ENCODE measurements at regions not wholly inside any gene's neighbourhood (a gene's known extent, or its start where the extent isn't known, plus 50 kb on each side); places are given as distances from the start of the nearest gene placed in this dataset.

DNA sequence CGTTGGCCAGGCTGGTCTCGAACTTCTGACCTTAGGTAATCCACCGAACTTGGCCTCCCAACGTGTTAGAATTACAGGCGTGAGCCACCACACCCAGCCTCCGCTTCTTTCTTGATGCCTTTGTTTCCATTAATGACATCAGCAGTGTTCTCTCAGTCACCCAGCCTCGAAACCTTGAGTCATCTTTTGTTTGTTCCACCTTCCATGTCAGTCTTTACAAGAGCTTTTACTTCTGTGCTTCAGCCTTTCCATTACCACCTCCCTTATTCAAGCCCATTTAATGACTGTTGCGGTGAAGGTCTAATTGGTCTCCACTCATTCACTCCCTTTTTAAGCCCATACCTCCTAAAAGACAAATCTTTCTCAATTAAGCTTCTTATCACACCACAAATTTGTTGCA lies 146.6 kb upstream of the ADGRL2 start:
- DNase-seq (ENCODE audit: low read depth): no peak
- no peak overlapping the region for H3K4me3 ChIP-seq (ENCODE audit: low read depth, low read length)

DNA sequence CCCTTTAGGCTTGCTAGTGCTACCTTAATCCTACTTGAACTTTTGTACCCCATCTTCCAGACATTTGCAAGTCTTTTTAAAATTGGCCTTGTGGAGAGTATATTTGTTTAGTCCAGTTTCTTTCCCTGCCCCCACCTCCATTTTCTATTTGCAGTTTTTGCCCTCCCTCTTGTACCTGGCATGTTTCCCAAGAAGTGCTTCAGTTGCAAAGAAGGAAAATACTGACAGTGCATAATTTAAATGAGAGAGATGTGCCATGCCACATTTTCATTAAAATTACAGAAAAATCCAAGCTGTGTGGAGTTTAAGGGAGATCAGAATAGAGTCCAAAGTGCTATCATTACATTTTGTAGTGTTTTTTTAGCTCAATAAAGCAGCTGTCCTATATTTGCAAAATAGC lies 150.0 kb upstream of the ADGRL2 start:
- DNase-seq (ENCODE audit: low read depth): no peak
- no peak overlapping the region for H3K4me3 ChIP-seq (ENCODE audit: low read depth, low read length)

DNA sequence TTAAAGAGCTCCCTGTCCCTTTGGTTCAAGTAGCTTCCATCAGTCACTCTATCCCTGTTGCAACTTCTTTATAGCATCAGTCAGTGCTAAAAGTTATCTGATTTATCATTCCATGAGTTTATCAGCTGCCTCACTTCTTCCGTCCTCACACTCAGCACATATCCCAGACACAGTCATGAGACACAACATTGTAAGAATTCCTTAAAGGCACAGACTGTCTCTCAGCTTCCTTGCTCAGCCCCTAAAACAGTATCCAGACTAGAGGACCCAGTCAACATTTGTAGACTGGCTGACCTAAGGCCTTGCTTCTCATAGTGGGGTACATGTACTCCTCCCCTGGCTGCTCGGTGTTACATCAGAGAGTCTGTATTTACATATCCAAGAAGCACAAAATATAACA lies 164.9 kb upstream of the ADGRL2 start:
- H3K4me3 ChIP-seq (ENCODE audit: low read depth, low read length): no peak overlapping the region
- no peak for DNase-seq (ENCODE audit: low read depth)

DNA sequence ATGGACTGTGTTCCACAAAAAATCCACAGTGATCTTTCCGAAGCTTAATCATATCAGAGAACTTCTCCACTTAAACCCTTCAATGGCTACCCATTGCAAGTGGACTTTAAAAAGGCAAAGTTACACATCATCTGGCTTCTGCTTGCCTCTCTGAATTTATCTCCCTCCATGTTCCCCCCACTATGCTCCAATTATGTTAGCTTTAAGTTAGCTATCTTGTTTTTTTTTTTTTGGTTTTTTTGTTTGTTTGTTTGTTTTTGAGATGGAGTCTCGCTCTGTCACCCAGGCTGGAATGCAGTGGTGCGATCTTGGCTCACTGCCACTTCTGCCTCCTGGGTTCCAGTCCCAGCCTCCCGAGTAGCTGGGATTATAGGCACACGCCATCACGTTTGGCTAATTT lies 166.4 kb upstream of the ADGRL2 start:
- no peak overlapping the region for H3K4me3 ChIP-seq (ENCODE audit: low read depth, low read length)
- DNase-seq (ENCODE audit: low read depth): no peak

DNA sequence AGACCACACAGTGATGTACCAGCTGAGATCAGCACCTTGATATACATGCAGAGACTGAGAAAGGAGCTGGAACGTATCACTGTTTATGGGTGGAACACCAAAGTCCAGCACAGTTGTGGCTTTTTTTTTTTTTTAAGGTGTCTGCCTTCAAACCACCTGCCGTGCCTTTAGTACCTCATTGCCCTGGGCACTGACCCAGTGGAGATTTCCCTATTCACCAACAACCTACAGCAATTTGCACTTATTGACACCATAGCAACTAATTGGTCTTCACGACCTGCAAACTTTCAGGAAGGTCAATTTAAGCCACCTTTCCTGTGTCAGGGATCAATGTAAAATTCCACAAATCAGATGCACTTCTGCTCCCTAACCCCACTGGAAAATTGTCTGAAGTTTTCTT lies 181.6 kb upstream of the ADGRL2 start:
- H3K4me3 ChIP-seq (ENCODE audit: low read depth, low read length): no peak overlapping the region
- no peak for DNase-seq (ENCODE audit: low read depth)

DNA sequence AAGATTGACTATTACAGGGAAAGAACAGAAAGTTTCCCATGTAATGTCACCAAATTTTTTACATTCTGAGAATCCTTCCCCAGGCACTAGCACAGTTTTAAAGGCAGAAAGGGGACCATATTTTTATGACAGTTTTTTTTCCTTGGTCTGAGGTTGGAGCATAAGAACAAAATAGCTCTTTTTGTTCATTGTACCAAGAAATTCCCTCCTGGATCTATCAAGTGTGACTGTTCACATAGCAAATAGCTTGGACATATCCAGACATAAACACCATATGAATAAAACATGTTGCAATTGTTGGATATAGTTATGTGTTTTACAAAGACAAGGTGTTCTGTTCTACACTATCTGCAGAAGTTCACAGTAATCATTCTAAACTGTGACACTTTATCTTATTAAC lies 182.4 kb upstream of the ADGRL2 start:
- DNase-seq (ENCODE audit: low read depth): no peak
- H3K4me3 ChIP-seq (ENCODE audit: low read depth, low read length): no peak overlapping the region

DNA sequence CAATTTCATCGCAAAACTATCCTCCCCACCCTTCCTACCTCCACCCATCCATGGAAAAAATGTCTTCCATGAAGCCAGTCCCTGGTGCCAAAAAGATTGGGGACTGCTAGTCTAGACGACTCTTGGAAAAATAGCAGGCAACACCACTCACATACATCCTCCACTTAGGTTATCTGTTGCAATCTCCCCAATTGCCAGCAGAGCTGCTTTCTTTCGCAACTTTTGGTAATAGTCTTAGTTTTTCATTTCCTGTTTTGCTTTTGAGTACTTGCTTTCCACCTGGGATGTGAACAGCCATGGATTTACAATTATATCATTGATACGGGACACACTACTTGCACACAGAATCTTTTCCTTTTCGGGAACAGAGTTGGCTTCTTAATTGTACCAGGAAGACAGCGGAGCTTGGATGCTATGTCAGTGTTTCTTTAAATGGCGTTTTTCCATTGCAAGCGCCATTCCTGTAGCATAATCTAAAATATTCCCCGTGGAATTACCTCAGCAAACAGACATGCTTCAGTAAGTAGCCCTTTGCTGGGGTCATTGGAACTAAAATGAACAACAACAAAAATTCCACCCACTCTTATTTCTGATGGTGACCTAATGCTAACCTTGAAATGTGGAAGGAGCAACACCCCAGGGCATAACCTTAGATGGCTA lies 183.3 kb upstream of the ADGRL2 start:
- no peak overlapping the region for H3K4me3 ChIP-seq (ENCODE audit: low read depth, low read length)
- peak; percentile 60 for DNase-seq (ENCODE audit: low read depth)

DNA sequence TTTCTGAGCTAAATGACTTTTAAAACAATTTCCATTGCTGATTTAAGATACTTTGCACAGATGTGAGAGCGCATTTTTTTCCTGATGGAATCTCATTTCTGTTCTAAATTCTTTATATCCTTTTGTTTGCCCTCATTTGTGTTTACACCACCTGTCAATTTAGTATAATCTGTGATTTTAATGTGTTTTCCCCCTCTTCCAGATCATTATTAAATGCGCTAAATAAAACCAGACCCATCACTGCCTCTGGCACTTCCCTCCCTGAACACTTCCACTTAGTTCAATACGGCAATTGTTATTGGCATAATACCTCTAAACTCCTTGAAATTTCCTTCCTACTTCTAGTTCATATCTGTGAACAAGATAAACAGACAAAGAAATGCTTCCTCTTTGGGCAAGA lies 186.9 kb upstream of the ADGRL2 start:
- no peak overlapping the region for H3K4me3 ChIP-seq (ENCODE audit: low read depth, low read length)
- DNase-seq (ENCODE audit: low read depth): no peak

DNA sequence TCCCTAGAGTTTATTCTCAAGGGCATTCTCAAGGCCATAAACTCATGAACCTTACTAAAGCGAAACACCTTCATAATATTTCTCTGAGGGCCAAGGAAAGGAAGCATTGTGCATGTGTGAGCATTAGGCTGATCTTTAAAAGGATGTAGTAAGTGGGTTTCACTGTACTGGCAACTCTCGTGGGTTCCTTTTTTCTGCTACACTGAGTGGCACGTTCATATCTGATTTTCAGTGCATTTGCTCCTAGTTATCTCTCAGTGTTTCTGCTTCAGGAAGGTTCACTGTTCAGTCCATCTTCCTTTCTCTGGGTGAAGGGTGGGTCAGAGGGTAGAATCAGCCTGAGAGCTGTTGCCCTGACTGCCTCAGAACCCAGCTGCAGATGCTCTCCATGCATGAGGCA lies 192.8 kb upstream of the ADGRL2 start:
- DNase-seq (ENCODE audit: low read depth): no peak
- H3K4me3 ChIP-seq (ENCODE audit: low read depth, low read length): no peak overlapping the region

DNA sequence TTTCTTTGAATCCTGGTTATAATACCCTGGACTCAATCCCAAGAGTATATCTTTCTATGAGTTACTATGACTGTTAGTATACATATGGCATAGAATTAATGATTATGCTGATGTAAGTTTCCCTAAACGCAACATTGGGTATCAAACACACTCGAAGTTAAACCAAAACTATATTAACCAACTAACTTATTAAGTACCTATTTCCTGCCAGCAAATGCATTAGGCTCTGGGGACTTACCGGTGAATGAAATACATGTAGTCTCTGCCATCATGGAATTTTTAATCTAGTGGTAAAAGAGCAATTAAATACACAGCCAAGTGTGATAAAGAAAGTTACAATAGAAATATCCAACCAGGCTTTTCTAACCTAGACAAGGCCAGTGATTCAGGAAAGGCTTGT lies 193.6 kb upstream of the ADGRL2 start:
- H3K4me3 ChIP-seq (ENCODE audit: low read depth, low read length): no peak overlapping the region
- DNase-seq (ENCODE audit: low read depth): no peak

DNA sequence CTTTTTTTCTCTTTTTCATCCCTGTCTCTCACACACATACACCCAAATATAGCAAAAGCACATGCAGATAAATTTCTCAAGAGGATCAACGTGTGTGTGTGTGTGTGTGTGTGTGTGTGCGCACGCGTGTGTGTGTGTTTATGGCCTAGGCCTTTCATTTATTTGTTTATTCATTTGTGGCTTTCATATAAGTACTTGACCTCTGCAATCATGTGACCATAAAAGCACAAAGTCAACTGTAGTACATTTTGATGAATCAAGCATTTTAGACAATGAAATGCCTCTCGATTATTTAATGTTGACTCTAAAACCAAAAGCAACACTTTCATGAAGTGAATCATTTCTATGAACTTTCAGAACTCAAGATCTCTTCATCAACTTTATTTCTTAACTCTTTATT lies 194.1 kb upstream of the ADGRL2 start:
- H3K4me3 ChIP-seq (ENCODE audit: low read depth, low read length): no peak overlapping the region
- no peak for DNase-seq (ENCODE audit: low read depth)

DNA sequence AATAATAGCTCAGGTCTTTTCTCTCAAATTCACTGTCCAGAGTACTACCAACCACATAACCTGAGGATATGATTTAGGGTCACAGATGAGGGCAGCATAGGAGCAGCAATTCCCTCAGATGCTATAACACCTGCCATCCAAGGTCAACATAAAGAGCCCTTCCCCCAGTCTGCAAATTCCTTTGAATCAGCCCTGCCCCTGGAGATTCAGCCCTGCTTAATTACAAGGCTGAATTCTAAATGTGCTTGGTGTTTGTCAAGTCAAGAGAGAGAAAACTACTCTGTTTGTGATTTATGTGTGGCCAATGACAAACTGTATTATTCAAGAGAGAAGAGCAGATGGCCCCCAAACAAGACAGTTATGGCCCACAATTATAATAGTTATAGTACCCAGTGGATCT lies 195.7 kb upstream of the ADGRL2 start:
- DNase-seq (ENCODE audit: low read depth): no peak
- H3K4me3 ChIP-seq (ENCODE audit: low read depth, low read length): no peak overlapping the region

DNA sequence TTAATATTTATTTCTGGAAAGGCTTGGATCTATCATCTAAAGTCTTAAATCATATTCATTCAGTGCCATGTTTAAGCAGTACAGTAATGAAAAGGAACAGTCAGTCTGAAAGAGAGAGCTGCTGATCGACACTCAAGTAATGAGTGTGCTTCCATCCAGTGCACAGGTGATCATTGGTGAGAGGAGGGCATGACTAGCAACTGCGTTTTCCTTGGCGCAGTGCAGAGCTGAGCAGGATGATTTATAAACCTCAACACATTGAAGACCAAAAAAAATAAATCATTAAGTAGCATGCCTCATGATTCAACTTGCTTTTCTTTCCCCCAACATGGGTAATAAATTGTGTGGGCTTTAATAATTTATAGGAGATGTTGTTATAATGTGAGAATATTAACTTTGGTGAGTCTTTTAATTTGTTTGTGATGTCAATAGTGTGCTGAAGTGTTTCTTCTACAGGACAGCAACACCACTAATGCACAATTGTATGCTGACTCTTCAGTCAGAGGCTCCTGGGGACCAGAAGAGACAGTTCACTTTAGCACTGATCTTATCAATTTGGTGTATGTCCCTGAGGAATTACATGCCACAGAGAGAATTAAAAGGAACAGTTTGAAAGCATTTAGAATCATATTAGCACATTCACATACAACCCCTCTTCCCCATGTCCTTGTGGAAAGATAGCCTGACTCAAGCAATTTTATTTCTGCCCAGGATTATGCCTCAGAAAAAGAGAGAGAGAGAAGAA lies 199.7 kb upstream of the ADGRL2 start:
- no peak for DNase-seq (ENCODE audit: low read depth)
- H3K4me3 ChIP-seq (ENCODE audit: low read depth, low read length): no peak overlapping the region

DNA sequence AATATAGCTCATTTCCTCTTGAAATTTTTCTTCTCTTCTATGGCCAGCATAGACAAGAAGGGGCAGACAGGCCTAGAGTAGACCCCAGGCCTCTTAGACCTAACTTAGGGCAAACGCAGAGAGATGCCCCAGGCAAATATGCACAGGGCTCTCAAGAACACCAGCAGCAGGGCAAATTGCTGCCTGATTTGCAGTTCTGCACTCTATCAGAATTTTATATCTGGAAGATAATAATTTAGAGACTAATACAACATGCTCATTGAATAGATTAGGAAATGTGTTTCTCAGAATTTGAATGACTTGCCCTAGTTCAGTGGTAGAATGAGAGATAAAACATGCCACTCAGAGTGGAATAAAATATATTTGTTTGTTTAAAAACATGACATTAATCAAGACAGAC lies 200.4 kb upstream of the ADGRL2 start:
- DNase-seq (ENCODE audit: low read depth): no peak
- no peak overlapping the region for H3K4me3 ChIP-seq (ENCODE audit: low read depth, low read length)

DNA sequence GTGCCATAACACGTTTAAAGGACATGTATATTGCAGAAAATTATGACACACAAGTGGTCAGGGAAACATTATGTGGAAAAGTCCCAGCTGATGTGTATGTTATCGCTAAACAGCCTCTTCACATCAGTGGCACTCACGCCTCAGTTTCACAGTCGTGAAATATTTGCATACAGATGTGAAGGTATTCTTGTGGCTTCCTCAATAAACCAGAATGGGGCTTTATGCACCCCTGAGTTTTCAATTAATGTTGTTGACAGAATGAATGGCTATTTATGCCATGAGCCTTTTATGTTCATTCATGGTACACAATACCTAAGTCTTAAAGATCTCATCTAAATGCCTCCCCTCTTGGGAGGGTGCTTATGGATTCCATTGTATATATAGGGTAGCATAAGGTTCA lies 202.1 kb upstream of the ADGRL2 start:
- H3K4me3 ChIP-seq (ENCODE audit: low read depth, low read length): no peak overlapping the region
- no peak for DNase-seq (ENCODE audit: low read depth)

DNA sequence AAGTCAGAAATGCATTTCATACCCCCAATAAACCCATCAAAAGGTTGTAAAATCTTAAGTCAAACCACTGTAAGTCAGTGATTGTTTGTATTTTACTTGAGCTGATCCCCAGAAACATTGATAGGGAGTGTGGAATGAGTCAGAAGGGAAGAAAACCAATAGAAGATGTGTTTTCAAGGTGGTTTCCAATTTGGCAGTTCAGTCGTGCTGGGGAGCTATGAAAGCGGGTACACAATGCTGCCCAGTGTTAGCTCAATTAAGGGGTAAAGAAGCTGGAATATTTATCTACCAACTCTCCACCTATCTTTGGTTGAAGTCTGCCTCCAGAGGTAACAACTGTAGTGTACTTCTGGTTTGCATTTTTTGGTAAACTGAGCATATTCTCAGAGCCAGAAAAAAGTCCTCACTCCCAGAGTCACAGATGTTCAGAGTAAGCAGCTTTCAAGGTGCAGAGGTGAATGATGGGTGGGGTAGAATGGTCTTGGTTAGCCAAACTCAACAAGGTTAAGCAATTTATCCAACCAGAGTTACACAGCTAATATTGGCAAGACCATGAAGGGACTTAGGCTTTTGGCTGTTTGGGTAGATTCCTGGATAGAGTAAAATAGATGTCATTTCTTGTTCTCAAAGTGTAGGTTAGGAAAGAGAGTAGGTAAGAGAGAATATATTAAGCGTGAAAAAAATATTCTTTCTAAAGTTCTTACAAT lies 202.9 kb upstream of the ADGRL2 start:
- no peak for DNase-seq (ENCODE audit: low read depth)
- no peak overlapping the region for H3K4me3 ChIP-seq (ENCODE audit: low read depth, low read length)

DNA sequence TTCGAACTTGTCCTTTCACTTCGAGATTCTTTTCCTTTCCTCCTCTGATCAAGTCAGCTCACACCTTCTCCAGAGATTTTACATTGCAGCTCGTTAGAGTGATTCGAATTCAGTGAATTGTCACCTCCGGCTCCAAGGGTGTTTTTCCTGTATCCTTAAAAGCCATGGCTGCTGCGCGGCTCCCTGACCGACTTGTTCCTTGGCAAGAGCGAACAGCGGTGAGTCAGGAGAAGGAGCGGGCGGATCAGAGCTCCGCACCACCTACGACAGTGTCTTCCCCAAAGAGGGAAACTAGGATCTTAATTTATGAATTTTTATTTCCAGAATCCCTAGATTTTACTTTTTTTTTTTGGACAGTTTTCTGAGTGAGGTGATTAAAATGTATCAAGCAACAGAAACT lies 204.4 kb upstream of the ADGRL2 start:
- no peak overlapping the region for H3K4me3 ChIP-seq (ENCODE audit: low read depth, low read length)
- no peak for DNase-seq (ENCODE audit: low read depth)

DNA sequence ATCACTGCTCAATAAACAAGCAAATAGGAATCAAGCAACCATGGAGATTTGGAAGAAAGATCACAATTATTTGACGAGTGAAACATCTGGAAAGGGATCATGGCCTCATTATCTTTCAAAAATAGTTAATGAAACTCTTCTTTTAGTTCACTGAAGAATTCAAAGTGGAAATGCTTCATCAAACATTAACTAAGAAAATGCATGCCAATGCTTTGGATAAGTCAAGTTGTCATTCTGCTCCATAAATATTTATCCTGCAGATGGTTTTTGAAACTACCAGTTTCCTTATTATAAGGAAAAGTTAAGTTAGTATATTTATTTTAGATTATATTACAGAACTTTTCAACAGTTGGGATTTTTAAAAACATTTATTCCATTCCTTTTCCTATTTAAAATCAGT lies 206.5 kb upstream of the ADGRL2 start:
- no peak overlapping the region for H3K4me3 ChIP-seq (ENCODE audit: low read depth, low read length)
- DNase-seq (ENCODE audit: low read depth): no peak

DNA sequence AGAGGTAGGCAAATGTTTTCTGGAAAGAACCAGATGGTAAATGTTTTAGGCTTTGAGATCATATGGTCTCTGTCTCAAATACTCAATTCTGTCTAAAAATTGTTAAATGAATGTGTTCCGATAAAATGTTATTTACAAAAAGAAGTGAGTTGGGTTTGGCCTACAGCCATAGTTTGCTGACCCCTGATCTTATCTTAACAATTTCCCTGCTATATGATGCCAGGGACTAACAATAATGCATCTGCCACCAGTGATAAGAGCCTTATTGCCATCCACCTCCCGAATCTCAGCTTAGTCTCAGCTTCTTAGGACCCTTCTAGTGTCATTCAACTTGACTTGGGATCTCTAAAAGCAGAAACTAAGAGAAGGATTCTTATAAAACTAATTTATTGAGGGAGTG lies 208.5 kb upstream of the ADGRL2 start:
- H3K4me3 ChIP-seq (ENCODE audit: low read depth, low read length): no peak overlapping the region
- no peak for DNase-seq (ENCODE audit: low read depth)

DNA sequence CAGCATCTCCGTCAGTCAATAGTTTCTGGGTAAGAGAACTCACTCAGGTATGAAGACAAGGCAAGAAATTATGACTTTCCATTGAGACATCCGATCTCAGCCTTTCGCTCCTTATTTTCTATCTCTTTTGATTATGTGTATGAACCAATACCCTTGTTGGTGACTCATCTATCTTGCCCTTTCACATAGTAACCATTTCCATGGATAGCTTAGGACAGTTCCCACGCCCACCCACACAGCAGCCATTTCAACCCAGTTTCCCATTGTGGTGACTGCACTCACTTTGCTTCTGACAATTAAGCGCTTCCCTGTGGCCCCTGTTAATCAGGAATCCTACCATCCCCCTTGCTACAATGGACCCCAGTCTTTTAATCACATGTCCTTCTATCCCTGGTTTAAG lies 210.6 kb upstream of the ADGRL2 start:
- H3K4me3 ChIP-seq (ENCODE audit: low read depth, low read length): no peak overlapping the region
- peak; percentile 28 for DNase-seq (ENCODE audit: low read depth)

DNA sequence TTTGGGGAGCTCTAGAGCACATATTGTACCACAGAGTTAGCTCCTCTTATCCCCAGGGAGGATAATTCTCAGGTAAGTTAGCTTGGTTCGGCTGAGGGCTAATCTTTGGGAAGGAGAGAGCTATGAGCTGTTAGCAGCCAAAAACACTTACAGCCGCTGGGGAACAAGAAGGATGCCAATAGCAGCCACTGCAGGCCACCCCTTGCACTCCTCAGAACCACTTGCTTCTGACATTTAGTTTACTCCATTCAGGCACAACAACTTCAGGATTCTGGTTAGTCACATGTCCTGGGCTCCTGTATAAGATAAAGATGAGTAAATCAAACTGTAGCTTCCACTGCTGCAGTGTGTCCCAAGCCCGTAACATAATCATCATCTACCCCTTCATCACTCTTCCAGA lies 212.6 kb upstream of the ADGRL2 start:
- DNase-seq (ENCODE audit: low read depth): no peak
- no peak overlapping the region for H3K4me3 ChIP-seq (ENCODE audit: low read depth, low read length)

Measured in skeletal muscle cell (primary cell).